ENCODE measurements at regions not wholly inside any gene's neighbourhood (a gene's known extent, or its start where the extent isn't known, plus 50 kb on each side); places are given as distances from the start of the nearest gene placed in this dataset.

DNA sequence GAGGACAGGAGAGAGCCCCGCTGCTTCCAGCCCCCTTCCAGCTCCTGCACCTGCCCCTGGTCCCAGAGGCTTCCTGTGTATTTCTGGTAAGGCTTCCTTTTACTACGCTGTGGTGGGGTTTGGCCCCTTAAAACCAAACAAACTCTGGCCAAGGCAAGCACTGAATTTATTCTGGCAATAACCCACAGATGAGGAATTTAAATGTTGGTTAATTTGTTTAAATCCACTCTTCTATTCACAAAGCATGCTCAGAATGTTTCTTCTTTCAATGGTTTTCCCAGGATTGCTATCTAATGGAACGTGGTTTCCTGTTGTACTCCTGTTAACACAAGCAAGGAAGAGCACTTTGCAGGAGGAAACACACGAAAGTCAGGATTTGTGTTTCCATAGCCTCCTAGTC lies 236.5 kb upstream of the FOXQ1 start:
- TF ChIP-seq, protein P1, sequence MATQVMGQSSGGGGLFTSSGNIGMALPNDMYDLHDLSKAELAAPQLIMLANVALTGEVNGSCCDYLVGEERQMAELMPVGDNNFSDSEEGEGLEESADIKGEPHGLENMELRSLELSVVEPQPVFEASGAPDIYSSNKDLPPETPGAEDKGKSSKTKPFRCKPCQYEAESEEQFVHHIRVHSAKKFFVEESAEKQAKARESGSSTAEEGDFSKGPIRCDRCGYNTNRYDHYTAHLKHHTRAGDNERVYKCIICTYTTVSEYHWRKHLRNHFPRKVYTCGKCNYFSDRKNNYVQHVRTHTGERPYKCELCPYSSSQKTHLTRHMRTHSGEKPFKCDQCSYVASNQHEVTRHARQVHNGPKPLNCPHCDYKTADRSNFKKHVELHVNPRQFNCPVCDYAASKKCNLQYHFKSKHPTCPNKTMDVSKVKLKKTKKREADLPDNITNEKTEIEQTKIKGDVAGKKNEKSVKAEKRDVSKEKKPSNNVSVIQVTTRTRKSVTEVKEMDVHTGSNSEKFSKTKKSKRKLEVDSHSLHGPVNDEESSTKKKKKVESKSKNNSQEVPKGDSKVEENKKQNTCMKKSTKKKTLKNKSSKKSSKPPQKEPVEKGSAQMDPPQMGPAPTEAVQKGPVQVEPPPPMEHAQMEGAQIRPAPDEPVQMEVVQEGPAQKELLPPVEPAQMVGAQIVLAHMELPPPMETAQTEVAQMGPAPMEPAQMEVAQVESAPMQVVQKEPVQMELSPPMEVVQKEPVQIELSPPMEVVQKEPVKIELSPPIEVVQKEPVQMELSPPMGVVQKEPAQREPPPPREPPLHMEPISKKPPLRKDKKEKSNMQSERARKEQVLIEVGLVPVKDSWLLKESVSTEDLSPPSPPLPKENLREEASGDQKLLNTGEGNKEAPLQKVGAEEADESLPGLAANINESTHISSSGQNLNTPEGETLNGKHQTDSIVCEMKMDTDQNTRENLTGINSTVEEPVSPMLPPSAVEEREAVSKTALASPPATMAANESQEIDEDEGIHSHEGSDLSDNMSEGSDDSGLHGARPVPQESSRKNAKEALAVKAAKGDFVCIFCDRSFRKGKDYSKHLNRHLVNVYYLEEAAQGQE (IDR thresholded peaks at IDR 0.05; ENCODE audit: insufficient replicate concordance, low read depth) = no peak
- TF ChIP-seq POLR2AphosphoS5 (IDR thresholded peaks at IDR 0.05; ENCODE audit: low read depth) = no peak
- TF ChIP-seq GABPA (IDR thresholded peaks at IDR 0.05; ENCODE audit: low read depth) = no peak
- TF ChIP-seq SPI1 (IDR thresholded peaks at IDR 0.05; ENCODE audit: borderline replicate concordance, low read depth) = no peak
- TF ChIP-seq, protein P2, sequence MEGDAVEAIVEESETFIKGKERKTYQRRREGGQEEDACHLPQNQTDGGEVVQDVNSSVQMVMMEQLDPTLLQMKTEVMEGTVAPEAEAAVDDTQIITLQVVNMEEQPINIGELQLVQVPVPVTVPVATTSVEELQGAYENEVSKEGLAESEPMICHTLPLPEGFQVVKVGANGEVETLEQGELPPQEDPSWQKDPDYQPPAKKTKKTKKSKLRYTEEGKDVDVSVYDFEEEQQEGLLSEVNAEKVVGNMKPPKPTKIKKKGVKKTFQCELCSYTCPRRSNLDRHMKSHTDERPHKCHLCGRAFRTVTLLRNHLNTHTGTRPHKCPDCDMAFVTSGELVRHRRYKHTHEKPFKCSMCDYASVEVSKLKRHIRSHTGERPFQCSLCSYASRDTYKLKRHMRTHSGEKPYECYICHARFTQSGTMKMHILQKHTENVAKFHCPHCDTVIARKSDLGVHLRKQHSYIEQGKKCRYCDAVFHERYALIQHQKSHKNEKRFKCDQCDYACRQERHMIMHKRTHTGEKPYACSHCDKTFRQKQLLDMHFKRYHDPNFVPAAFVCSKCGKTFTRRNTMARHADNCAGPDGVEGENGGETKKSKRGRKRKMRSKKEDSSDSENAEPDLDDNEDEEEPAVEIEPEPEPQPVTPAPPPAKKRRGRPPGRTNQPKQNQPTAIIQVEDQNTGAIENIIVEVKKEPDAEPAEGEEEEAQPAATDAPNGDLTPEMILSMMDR (IDR thresholded peaks at IDR 0.05; ENCODE audit: insufficient read depth, low read length) = no peak
- Histone ChIP-seq H3K27ac (replicated peaks) (no peak overlapping the region), H3K4me3 (replicated peaks; ENCODE audit: insufficient read depth, low read length) (no peak overlapping the region), H3K27me3 (ENCODE audit: insufficient read depth, poor library complexity, severe bottlenecking) (no peaks in the 10 kb centered on the region)
- no peak for DNase-seq (ENCODE audit: low read depth in 1 of 2, low spot score in 1 of 2)

DNA sequence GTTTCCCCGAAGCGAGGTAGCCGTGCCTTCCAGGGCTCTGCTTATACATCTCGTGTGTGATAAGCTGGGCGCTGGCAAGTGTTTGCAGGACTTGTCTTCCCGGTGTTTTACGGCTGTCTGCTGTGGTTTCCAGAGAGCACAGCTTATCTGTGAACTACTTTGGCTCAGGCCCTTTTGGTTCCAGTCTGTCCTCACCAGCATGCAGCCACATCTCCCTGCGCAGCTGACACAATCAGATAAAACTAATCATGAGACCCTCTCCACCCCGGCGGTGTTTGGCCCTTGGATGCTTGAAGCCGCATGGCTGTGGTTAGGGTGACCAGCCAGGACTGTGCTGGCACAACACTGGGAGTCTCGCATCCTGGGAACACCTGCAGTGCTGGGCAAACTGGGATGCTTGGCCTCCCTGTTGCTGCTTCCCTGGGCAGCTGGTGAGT lies 241.8 kb upstream of the FOXQ1 start:
- H3K4me3 ChIP-seq (replicated peaks; ENCODE audit: insufficient read depth, low read length) = no peak overlapping the region
- DNase-seq (ENCODE audit: low read depth in 1 of 2, low spot score in 1 of 2) = no peak
- TF ChIP-seq POLR2AphosphoS5 (IDR thresholded peaks at IDR 0.05; ENCODE audit: low read depth) = no peak
- TF ChIP-seq, protein P1 (IDR thresholded peaks at IDR 0.05; ENCODE audit: insufficient replicate concordance, low read depth) = no peak
- TF ChIP-seq SPI1 (IDR thresholded peaks at IDR 0.05; ENCODE audit: borderline replicate concordance, low read depth) = no peak
- no peak for TF ChIP-seq GABPA (IDR thresholded peaks at IDR 0.05; ENCODE audit: low read depth)
- TF ChIP-seq, protein P2 (IDR thresholded peaks at IDR 0.05; ENCODE audit: insufficient read depth, low read length) = no peak
- H3K27me3 ChIP-seq (ENCODE audit: insufficient read depth, poor library complexity, severe bottlenecking) = no peaks in the 10 kb centered on the region
- H3K27ac ChIP-seq (replicated peaks) = no peak overlapping the region

DNA sequence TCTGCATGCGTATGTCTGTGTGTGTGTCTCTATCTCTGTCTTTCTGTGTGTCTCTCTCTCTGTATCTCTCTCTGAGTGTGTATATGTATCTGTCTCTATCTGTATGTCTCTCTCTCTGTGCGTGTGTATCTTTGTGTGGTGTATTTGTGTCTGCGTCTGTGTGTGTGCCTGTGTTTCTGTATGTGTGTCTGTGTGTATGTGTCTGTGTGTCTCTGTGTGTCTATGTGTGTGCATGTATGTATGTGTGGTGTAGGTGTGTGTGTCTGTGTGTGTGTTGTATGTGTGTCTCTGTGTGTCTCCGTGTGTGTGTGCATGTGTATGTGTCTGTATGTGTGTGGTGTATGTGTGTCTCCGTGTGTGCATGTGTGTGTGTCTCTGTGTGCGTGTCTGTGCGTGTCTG lies 243.0 kb upstream of the FOXQ1 start:
- no peak overlapping the region for H3K27ac ChIP-seq (replicated peaks)
- DNase-seq (ENCODE audit: low read depth in 1 of 2, low spot score in 1 of 2) = no peak
- TF ChIP-seq, protein P1 (IDR thresholded peaks at IDR 0.05; ENCODE audit: insufficient replicate concordance, low read depth) = no peak
- TF ChIP-seq GABPA (IDR thresholded peaks at IDR 0.05; ENCODE audit: low read depth) = no peak
- no peak for TF ChIP-seq POLR2AphosphoS5 (IDR thresholded peaks at IDR 0.05; ENCODE audit: low read depth)
- TF ChIP-seq SPI1 (IDR thresholded peaks at IDR 0.05; ENCODE audit: borderline replicate concordance, low read depth) = no peak
- TF ChIP-seq, protein P2 (IDR thresholded peaks at IDR 0.05; ENCODE audit: insufficient read depth, low read length) = no peak
- no peaks in the 10 kb centered on the region for H3K27me3 ChIP-seq (ENCODE audit: insufficient read depth, poor library complexity, severe bottlenecking)
- H3K4me3 ChIP-seq (replicated peaks; ENCODE audit: insufficient read depth, low read length) = no peak overlapping the region

All from HL-60 (cell line).